ENCODE measurements at regions not wholly inside any gene's neighbourhood (a gene's known extent, or its start where the extent isn't known, plus 50 kb on each side); places are given as distances from the start of the nearest gene placed in this dataset.
"Not testable (repeated sequence)": the region's sequence is repeated elsewhere in the genome, so short reads cannot be mapped to it uniquely, and the experiment has no call there.

- intact Hi-C loops (cut with DNase I); H3K27ac ChIP-seq; H3K4me3 ChIP-seq; H3K36me3 ChIP-seq; H3K4me1 ChIP-seq; DNase-seq; ATAC-seq; H3K27me3 ChIP-seq: not testable (repeated sequence)
- H3K9me3 ChIP-seq: peaks cover 0 to 12% (median 2%) of the 10 kb centered on the region in 11 donors
- WGBS, 2 donors: 53 to 73% methylated on average over 8 of the region's 8 CpGs
Measured at GRCh38 chr10:78096486-78096885, 62.8 kb downstream of the RPS24 start.

- H3K27me3 ChIP-seq; DNase-seq; H3K4me1 ChIP-seq; ATAC-seq; H3K27ac ChIP-seq; intact Hi-C loops (cut with DNase I); H3K4me3 ChIP-seq; H3K36me3 ChIP-seq: not testable (repeated sequence)
- WGBS, 2 donors: 93 to 98% methylated on average over 2 of the region's 2 CpGs
- H3K9me3 ChIP-seq: peaks cover 0 to 45% (median 12%) of the 10 kb centered on the region in 11 donors
Measured at GRCh38 chr10:78102593-78102992, 68.9 kb downstream of the RPS24 start.

GRCh38 chr10:78109210-78109609 lies 75.5 kb downstream of the RPS24 start:
- Histone ChIP-seq H3K27me3 (peaks cover 0 to 11% (median 0%) of the 10 kb centered on the region in 7 donors), H3K27ac (no peak overlapping the region), H3K9me3 (peaks cover 0 to 13% (median 0%) of the 10 kb centered on the region in 11 donors), H3K4me3 (no peak overlapping the region), H3K4me1 (no peaks in the 10 kb centered on the region), H3K36me3 (no peaks in the 10 kb centered on the region)
- TF ChIP-seq CTCF (IDR thresholded peaks at IDR 0.05): no peak
- intact Hi-C loops (cut with DNase I): no loop called here
- WGBS, 2 donors: 23% methylated on average over 2 of the region's 2 CpGs
- ATAC-seq (no peak), DNase-seq (no peak)

GRCh38 chr10:78115135-78115853 lies 81.6 kb downstream of the RPS24 start:
- intact Hi-C loops (cut with DNase I): no loop called here
- 47 to 60% methylated on average over 7 of the region's 7 CpGs for WGBS, 2 donors
- H3K27me3 ChIP-seq: peaks cover 0 to 20% (median 0%) of the 10 kb centered on the region in 7 donors
- TF ChIP-seq CTCF (IDR thresholded peaks at IDR 0.05): no peak
- H3K9me3 ChIP-seq: peaks cover 0 to 6% (median 0%) of the 10 kb centered on the region in 11 donors
- ATAC-seq: no peak
- H3K4me1 ChIP-seq: no peaks in the 10 kb centered on the region
- H3K4me3 ChIP-seq: no peak overlapping the region
- no peak for DNase-seq
- H3K36me3 ChIP-seq: no peaks in the 10 kb centered on the region
- H3K27ac ChIP-seq: no peak overlapping the region

GRCh38 chr10:78116361-78116760 lies 82.7 kb downstream of the RPS24 start:
- H3K4me1 ChIP-seq: no peaks in the 10 kb centered on the region
- TF ChIP-seq CTCF (IDR thresholded peaks at IDR 0.05): no peak
- H3K36me3 ChIP-seq: no peaks in the 10 kb centered on the region
- intact Hi-C loops (cut with DNase I): no loop called here
- ATAC-seq (no peak), DNase-seq (no peak)
- peaks cover 0 to 11% (median 0%) of the 10 kb centered on the region in 11 donors for H3K9me3 ChIP-seq
- peaks cover 0 to 25% (median 0%) of the 10 kb centered on the region in 7 donors for H3K27me3 ChIP-seq
- no peak overlapping the region for H3K27ac ChIP-seq
- 82 to 88% methylated on average over 4 of the region's 4 CpGs for WGBS, 2 donors
- no peak overlapping the region for H3K4me3 ChIP-seq
